Endothelial cell of umbilical vein (primary cell): ENCODE measurements at regions not wholly inside any gene's neighbourhood (a gene's known extent, or its start where the extent isn't known, plus 50 kb on each side); places are given as distances from the start of the nearest gene placed in this dataset.
A peak's percentile ranks its signal among the peaks of the same experiment; 100 is the strongest.

Experiments used
- BruUV-seq: library from RNA; stranded (reverse); fragments of 400-500 nt; replicated peaks from 2 replicates; lab custom pipeline; 2021; lab: Mats Ljungman, UMichigan
- CTCF ChIA-PET: fragments of 300-600, 350-600 bp; sonication (Branson Sonifier 250); formaldehyde crosslinking; loops from one replicate; lab custom pipeline; 2021; ENCODE audit warnings: antibody characterized with exemption, inconsistent platforms; lab: Charles Lee
- POLR2A ChIA-PET: fragments of 300-600, 350-600 bp; sonication (Branson Sonifier 250); formaldehyde crosslinking; loops from one replicate; lab custom pipeline; 2021; ENCODE audit warnings: antibody characterized with exemption, inconsistent platforms; lab: Charles Lee
- DNase-seq: peaks from one replicate; pipeline ENCODE4 v3.0.0-alpha.2; 2011; ENCODE audit warnings: low read depth, low spot score
- FAIRE-seq: peaks from 2 replicates; lab custom pipeline; 2011; peaks lifted over from hg19 to GRCh38; lab: Jason Lieb, UNC
- H2AFZ ChIP-seq: 2 replicates; pipeline ENCODE4 v1.6.0; 2012; ENCODE audit warnings: low read depth, low read length, control low read depth, inconsistent platforms
- H3K27ac ChIP-seq: 2 replicates; pipeline ENCODE4 v1.5.1; 2011; ENCODE audit warnings: low read depth, mild to moderate bottlenecking, control low read depth, low read length, moderate library complexity; ENCODE audit not compliant: insufficient read depth
- H3K27me3 ChIP-seq, 2 experiments: 2 replicates each; pipeline versions ENCODE4 v1.6.0 to v1.6.1; 2011; ENCODE audit warnings: low read length in 2 of 2, mixed read lengths in 1 of 2; ENCODE audit not compliant: control insufficient read depth in 2 of 2, insufficient read depth in 2 of 2
- H3K36me3 ChIP-seq, 2 experiments: 2 replicates in 1 of 2; 3 replicates in 1 of 2; pipeline ENCODE4 v1.5.1; 2011; ENCODE audit warnings: low read length in 2 of 2, mild to moderate bottlenecking in 1 of 2, moderate library complexity in 1 of 2; ENCODE audit not compliant: control insufficient read depth in 2 of 2, insufficient read depth in 2 of 2; ENCODE audit errors: extremely low read depth in 1 of 2
- H3K4me1 ChIP-seq: 3 replicates; pipeline ENCODE4 v1.5.1; 2011; ENCODE audit warnings: mild to moderate bottlenecking, low read length; ENCODE audit not compliant: control insufficient read depth, insufficient read depth; ENCODE audit errors: extremely low read depth
- H3K4me2 ChIP-seq: 2 replicates; pipeline ENCODE4 v1.6.1; 2011; ENCODE audit warnings: low read length, control low read depth, mixed read lengths; ENCODE audit not compliant: insufficient read depth
- H3K4me3 ChIP-seq, 3 experiments: fragments of 200-600 bp in 1 of 3; sonication (generic), shearing (Covaris generic) in 1 of 3; replicated peaks in 1 of 3; 2 replicates each; pipeline ENCODE4 v1.5.1; 2011 to 2016; ENCODE audit warnings: control low read depth in 3 of 3, low read length in 3 of 3, mild to moderate bottlenecking in 2 of 3, inconsistent platforms in 1 of 3, low read depth in 1 of 3, moderate library complexity in 1 of 3; ENCODE audit not compliant: insufficient read depth in 1 of 3
- H3K79me2 ChIP-seq: 2 replicates; pipeline ENCODE4 v1.6.0; 2012; ENCODE audit warnings: low read length, inconsistent platforms; ENCODE audit not compliant: control insufficient read depth, insufficient read depth
- H3K9ac ChIP-seq: replicated peaks from 2 replicates; pipeline ENCODE3; 2011; ENCODE audit warnings: low read length, control low read depth; ENCODE audit not compliant: insufficient read depth; ENCODE audit errors: extremely low read depth
- H3K9me1 ChIP-seq: replicated peaks from 3 replicates; pipeline ENCODE4 v1.6.0; 2011; ENCODE audit warnings: mild to moderate bottlenecking, low read length; ENCODE audit not compliant: control insufficient read depth, insufficient read depth; ENCODE audit errors: extremely low read depth
- H3K9me3 ChIP-seq: replicated peaks from 2 replicates; pipeline ENCODE4 v1.5.1; 2012; ENCODE audit warnings: low read length, inconsistent platforms; ENCODE audit not compliant: control insufficient read depth, insufficient read depth
- H4K20me1 ChIP-seq: replicated peaks from 2 replicates; pipeline ENCODE3; 2011; ENCODE audit warnings: mild to moderate bottlenecking, low read length; ENCODE audit not compliant: control insufficient read depth, insufficient read depth; ENCODE audit errors: extremely low read depth
- EZH2 ChIP-seq: IDR thresholded peaks from 2 replicates; pipeline ENCODE4 v1.6.1; 2012; ENCODE audit warnings: borderline replicate concordance, low read depth, mild to moderate bottlenecking, moderate library complexity, low read length, inconsistent platforms; ENCODE audit not compliant: severe bottlenecking
- FOS ChIP-seq: IDR thresholded peaks from 2 replicates; pipeline ENCODE4 v1.6.1; 2011; ENCODE audit warnings: mild to moderate bottlenecking, low read length, moderate library complexity, borderline replicate concordance; ENCODE audit not compliant: insufficient read depth
- GATA2 ChIP-seq: IDR thresholded peaks from 2 replicates; pipeline ENCODE4 v1.7.0; 2011; ENCODE audit warnings: low read depth, mild to moderate bottlenecking, moderate library complexity, mixed read lengths, low read length; ENCODE audit not compliant: insufficient read length, insufficient read depth
- JUN ChIP-seq: IDR thresholded peaks from 2 replicates; pipeline ENCODE4 v1.6.1; 2011; ENCODE audit warnings: borderline replicate concordance, low read depth; ENCODE audit not compliant: insufficient read length, insufficient read depth
- MYC ChIP-seq: IDR thresholded peaks from one replicate; pipeline ENCODE4 v1.6.1; 2011; ENCODE audit warnings: mild to moderate bottlenecking, low read depth, low read length
- POLR2AphosphoS5 ChIP-seq: IDR thresholded peaks from 2 replicates; pipeline ENCODE4 v1.6.1; 2012; ENCODE audit warnings: low read depth, mild to moderate bottlenecking, control low read depth, low read length, moderate library complexity; ENCODE audit not compliant: insufficient read depth
- dilution Hi-C: fragments of 300-500 bp; cut with MboI; formaldehyde crosslinking; loops from one replicate; pipeline ENCODE4 v1.15.0; 2019; ENCODE audit warnings: low sequenced_read_pairs; ENCODE audit not compliant: extremely low pct_ligation_motif_present
- intact Hi-C: fragments of 100-400 bp; cut with micrococcal nuclease; formaldehyde crosslinking; loops from one replicate; pipeline ENCODE4 v1.10.0; 2022
- TF ChIP-seq, protein P1 (sequence below): IDR thresholded peaks from 2 replicates; pipeline ENCODE4 v1.6.1; 2011; ENCODE audit not compliant: insufficient read depth, insufficient read length
- TF ChIP-seq, protein P2 (sequence below), 2 donors: IDR thresholded peaks; 1 replicate in 1 of 2; 2 replicates in 1 of 2; pipeline ENCODE4 v1.5.1; 2011; ENCODE audit warnings: low read length in 2 of 2, mild to moderate bottlenecking in 2 of 2, moderate library complexity in 2 of 2, control low read depth in 1 of 2, inconsistent platforms in 1 of 2, low read depth in 1 of 2; ENCODE audit not compliant: insufficient read depth in 1 of 2; ENCODE audit errors: extremely low read depth in 1 of 2

DNA sequence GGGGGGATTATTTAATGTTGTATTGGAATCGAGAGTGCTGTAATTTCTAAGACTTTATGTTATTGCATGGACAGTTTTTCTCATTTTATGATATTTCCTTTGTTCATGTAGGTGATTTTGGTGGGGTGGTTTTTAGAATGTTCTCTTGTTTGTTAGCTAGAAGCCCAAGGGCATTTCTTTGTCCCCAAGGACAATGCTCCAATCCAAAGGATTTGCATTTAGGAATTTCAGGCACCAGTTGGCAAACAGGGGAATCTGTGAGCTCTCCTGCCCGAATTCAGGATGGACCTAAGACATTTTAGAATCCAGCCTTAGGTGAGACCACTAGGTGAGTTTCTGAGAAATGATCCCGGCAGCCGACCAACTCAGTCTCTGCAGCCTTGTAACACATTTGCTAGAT, 324.9 kb downstream of the KCNRG start:
- intact Hi-C loops: no loop called here
- no peak overlapping the region for H2AFZ ChIP-seq
- CTCF ChIA-PET: interaction anchor here (0.7 to 1.0 kb wide), 2 partner anchors 94 to 169 kb away, joined by 3 to 4 read pairs; no protein-coding TSS in a partner anchor
- no peak for FAIRE-seq
- POLR2A ChIA-PET: no interaction called here
- H3K4me3 ChIP-seq: no peak overlapping the region
- H3K4me2 ChIP-seq: no peak overlapping the region
- no peak for DNase-seq
- dilution Hi-C loops: no loop called here
- no peaks in the 10 kb centered on the region for H3K36me3 ChIP-seq
- BruUV-seq: no TSS peak
- H3K27me3 ChIP-seq: no peaks in the 10 kb centered on the region
- no peaks in the 10 kb centered on the region for H3K9me3 ChIP-seq
- H3K9me1 ChIP-seq: no peaks in the 10 kb centered on the region
- H4K20me1 ChIP-seq: no peaks in the 10 kb centered on the region
- TF ChIP-seq EZH2 (no peak), FOS (no peak)
- H3K9ac ChIP-seq: no peak overlapping the region
- no peak overlapping the region for H3K27ac ChIP-seq
- H3K4me1 ChIP-seq: peaks cover 5% of the 10 kb centered on the region
- H3K79me2 ChIP-seq: no peaks in the 10 kb centered on the region

DNA sequence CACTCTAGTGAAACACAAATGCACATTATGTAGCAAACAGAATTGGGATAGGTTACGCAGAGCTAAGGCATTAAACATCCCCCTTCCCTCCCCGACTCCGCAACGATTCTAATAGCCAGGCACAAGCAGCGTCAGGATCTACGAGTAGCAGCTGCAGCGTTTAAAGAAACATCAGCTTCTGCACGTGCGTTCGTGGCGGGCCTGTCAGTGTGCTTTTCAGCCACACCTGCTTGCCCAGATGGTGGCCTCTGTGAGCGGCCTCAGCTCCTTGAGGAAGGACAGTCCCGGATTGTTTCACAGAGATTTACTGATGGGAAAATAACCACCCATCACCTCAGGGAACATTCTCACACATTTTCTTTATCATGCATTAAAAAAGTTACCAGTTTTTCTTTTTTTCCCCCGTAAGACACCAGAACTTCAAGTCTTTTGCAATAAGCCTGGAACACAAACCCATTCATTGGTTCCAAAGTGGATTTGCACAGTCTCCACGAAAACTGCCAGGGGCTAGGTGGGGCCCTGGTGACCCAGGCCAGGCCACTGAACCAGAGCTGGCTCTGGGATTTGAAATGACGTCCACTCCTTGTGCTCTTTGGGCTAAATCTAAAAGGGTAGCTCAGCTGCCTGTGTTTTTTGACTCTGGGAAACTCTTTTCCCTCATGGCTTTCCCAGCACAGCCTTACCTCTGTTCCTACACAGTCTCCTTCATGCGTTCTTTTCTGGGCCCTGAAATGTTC, 325.5 kb downstream of the KCNRG start:
- DNase-seq: no peak
- no peaks in the 10 kb centered on the region for H4K20me1 ChIP-seq
- H3K9me1 ChIP-seq: no peaks in the 10 kb centered on the region
- no peaks in the 10 kb centered on the region for H3K9me3 ChIP-seq
- intact Hi-C loops: no loop called here
- no peak overlapping the region for H2AFZ ChIP-seq
- no peak overlapping the region for H3K9ac ChIP-seq
- CTCF ChIA-PET: interaction anchor here (0.7 to 1.0 kb wide), 2 partner anchors 93 to 170 kb away, joined by 3 to 4 read pairs; no protein-coding TSS in a partner anchor
- no peak for TF ChIP-seq MYC
- TF ChIP-seq GATA2: no peak
- TF ChIP-seq EZH2: no peak
- TF ChIP-seq, protein P1, sequence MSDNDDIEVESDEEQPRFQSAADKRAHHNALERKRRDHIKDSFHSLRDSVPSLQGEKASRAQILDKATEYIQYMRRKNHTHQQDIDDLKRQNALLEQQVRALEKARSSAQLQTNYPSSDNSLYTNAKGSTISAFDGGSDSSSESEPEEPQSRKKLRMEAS: no peak
- TF ChIP-seq, protein P2, sequence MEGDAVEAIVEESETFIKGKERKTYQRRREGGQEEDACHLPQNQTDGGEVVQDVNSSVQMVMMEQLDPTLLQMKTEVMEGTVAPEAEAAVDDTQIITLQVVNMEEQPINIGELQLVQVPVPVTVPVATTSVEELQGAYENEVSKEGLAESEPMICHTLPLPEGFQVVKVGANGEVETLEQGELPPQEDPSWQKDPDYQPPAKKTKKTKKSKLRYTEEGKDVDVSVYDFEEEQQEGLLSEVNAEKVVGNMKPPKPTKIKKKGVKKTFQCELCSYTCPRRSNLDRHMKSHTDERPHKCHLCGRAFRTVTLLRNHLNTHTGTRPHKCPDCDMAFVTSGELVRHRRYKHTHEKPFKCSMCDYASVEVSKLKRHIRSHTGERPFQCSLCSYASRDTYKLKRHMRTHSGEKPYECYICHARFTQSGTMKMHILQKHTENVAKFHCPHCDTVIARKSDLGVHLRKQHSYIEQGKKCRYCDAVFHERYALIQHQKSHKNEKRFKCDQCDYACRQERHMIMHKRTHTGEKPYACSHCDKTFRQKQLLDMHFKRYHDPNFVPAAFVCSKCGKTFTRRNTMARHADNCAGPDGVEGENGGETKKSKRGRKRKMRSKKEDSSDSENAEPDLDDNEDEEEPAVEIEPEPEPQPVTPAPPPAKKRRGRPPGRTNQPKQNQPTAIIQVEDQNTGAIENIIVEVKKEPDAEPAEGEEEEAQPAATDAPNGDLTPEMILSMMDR (IDR thresholded peaks at IDR 0.05; ENCODE audit: extremely low read depth in 1 of 2, insufficient read depth in 1 of 2, low read depth in 1 of 2, low read length in 2 of 2): no peak
- TF ChIP-seq JUN: no peak
- TF ChIP-seq POLR2AphosphoS5: no peak
- no peak for TF ChIP-seq FOS
- no peak overlapping the region for H3K4me2 ChIP-seq
- no peak overlapping the region for H3K4me3 ChIP-seq
- POLR2A ChIA-PET: no interaction called here
- BruUV-seq: no TSS peak
- peak; percentile 21 for FAIRE-seq
- H3K79me2 ChIP-seq: no peaks in the 10 kb centered on the region
- H3K27ac ChIP-seq: no peak overlapping the region
- dilution Hi-C loops: no loop called here
- H3K36me3 ChIP-seq: no peaks in the 10 kb centered on the region
- no peaks in the 10 kb centered on the region for H3K27me3 ChIP-seq
- no peaks in the 10 kb centered on the region for H3K4me1 ChIP-seq
